Tibial artery (tissue), 4 donors: ENCODE measurements at regions not wholly inside any gene's neighbourhood (a gene's known extent, or its start where the extent isn't known, plus 50 kb on each side); places are given as distances from the start of the nearest gene placed in this dataset.
A peak's percentile ranks its signal among the peaks of the same experiment; 100 is the strongest.

Source experiments
- DNase-seq, 2 donors: peaks; one replicate each; pipeline ENCODE4 v3.0.0-alpha.2; 2019
- H3K27ac ChIP-seq, 2 donors: fragments of 200-600 bp; sonication (generic) in 1 of 2; 1 replicate in 1 of 2; 2 replicates in 1 of 2; pipeline ENCODE4 v1.5.1; 2018 to 2019; ENCODE audit warnings: mild to moderate bottlenecking in 1 of 2
- H3K27me3 ChIP-seq, 2 donors: fragments of 200-600 bp; sonication (generic) in 1 of 2; one replicate each; pipeline versions ENCODE4 v1.5.1 to v1.6.0; 2016 to 2019
- H3K36me3 ChIP-seq, 3 donors: fragments of 200-600 bp; sonication (generic) in 2 of 3; one replicate each; pipeline ENCODE4 v1.5.1; 2016 to 2019; ENCODE audit warnings: mild to moderate bottlenecking in 2 of 3
- H3K4me1 ChIP-seq, 4 donors: fragments of 200-600 bp; sonication (generic) in 2 of 4; 1 replicate in 3 of 4; 2 replicates in 1 of 4; pipeline ENCODE4 v1.5.1; 2016 to 2019
- H3K4me3 ChIP-seq, 2 donors: fragments of 200-600 bp; sonication (generic) in 1 of 2; 1 replicate in 1 of 2; 2 replicates in 1 of 2; pipeline ENCODE4 v1.5.1; 2018 to 2019; ENCODE audit warnings: mild to moderate bottlenecking in 2 of 2
- H3K9me3 ChIP-seq, 3 donors: fragments of 200-600 bp; sonication (generic) in 1 of 3; one replicate each; pipeline ENCODE4 v1.5.1; 2016 to 2019
- intact Hi-C: fragments of 100-400 bp; cut with DNase I; formaldehyde crosslinking; loops from one replicate; pipeline ENCODE4 v1.15.0; 2023; ENCODE audit warnings: low total_unique reads
- TF ChIP-seq, protein P1 (sequence below), 2 experiments: fragments of 200-600 bp in 1 of 2; fragments of 450-650 bp in 1 of 2; IDR thresholded peaks; one replicate each; pipeline ENCODE4 v1.5.1; 2017 to 2019; ENCODE audit warnings: antibody characterized with exemption in 2 of 2, mild to moderate bottlenecking in 1 of 2, moderate library complexity in 1 of 2

DNA sequence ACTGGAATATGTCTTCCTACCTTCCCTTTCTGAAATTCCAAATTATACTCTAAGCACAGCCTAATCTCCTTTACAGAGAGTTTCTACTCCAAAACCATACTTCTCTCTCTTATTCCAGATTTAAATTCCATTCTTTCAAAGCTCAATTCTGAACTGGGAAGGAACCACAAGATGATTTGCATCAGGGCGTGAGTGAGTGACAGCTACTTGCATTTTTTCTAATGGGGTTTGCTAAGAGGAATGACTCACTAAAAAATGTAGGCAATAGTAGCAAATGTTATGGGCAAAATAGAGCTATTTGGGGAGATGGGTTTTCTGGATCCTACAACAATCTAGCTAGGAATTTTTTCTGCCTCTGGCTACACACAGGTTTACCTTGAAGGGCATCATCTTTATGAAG lies 244.6 kb upstream of the PSMD7 start:
- TF ChIP-seq, protein P1, sequence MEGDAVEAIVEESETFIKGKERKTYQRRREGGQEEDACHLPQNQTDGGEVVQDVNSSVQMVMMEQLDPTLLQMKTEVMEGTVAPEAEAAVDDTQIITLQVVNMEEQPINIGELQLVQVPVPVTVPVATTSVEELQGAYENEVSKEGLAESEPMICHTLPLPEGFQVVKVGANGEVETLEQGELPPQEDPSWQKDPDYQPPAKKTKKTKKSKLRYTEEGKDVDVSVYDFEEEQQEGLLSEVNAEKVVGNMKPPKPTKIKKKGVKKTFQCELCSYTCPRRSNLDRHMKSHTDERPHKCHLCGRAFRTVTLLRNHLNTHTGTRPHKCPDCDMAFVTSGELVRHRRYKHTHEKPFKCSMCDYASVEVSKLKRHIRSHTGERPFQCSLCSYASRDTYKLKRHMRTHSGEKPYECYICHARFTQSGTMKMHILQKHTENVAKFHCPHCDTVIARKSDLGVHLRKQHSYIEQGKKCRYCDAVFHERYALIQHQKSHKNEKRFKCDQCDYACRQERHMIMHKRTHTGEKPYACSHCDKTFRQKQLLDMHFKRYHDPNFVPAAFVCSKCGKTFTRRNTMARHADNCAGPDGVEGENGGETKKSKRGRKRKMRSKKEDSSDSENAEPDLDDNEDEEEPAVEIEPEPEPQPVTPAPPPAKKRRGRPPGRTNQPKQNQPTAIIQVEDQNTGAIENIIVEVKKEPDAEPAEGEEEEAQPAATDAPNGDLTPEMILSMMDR (IDR thresholded peaks at IDR 0.05): no peak
- Histone ChIP-seq H3K27me3 (no peaks in the 10 kb centered on the region), H3K4me1 (no peaks in the 10 kb centered on the region), H3K36me3 (no peaks in the 10 kb centered on the region), H3K4me3 (no peak overlapping the region), H3K9me3 (peaks cover 0 to 8% (median 0%) of the 10 kb centered on the region in 3 donors), H3K27ac (no peak overlapping the region)
- intact Hi-C loops: no loop called here
- no peak for DNase-seq

- Histone ChIP-seq H3K27ac (no peak overlapping the region), H3K4me1 (no peaks in the 10 kb centered on the region), H3K36me3 (no peaks in the 10 kb centered on the region), H3K27me3 (no peaks in the 10 kb centered on the region), H3K4me3 (no peak overlapping the region), H3K9me3 (no peaks in the 10 kb centered on the region)
- no peak for DNase-seq
- intact Hi-C loops: no loop called here
- TF ChIP-seq, protein P1 (IDR thresholded peaks at IDR 0.05): no peak
Measured at GRCh38 chr16:74049027-74049426, 247.6 kb upstream of the PSMD7 start.

- no peak for DNase-seq
- TF ChIP-seq, protein P1 (IDR thresholded peaks at IDR 0.05): no peak
- no peaks in the 10 kb centered on the region for H3K36me3 ChIP-seq
- no peaks in the 10 kb centered on the region for H3K4me1 ChIP-seq
- intact Hi-C loops: no loop called here
- no peaks in the 10 kb centered on the region for H3K27me3 ChIP-seq
- H3K27ac ChIP-seq: no peak overlapping the region
- H3K9me3 ChIP-seq: no peaks in the 10 kb centered on the region
- H3K4me3 ChIP-seq: no peak overlapping the region
Measured at GRCh38 chr16:74046524-74046923, 250.1 kb upstream of the PSMD7 start.

- DNase-seq: no peak
- no peaks in the 10 kb centered on the region for H3K4me1 ChIP-seq
- intact Hi-C loops: no loop called here
- no peaks in the 10 kb centered on the region for H3K27me3 ChIP-seq
- H3K27ac ChIP-seq: no peak overlapping the region
- no peaks in the 10 kb centered on the region for H3K9me3 ChIP-seq
- TF ChIP-seq, protein P1 (IDR thresholded peaks at IDR 0.05): no peak
- no peak overlapping the region for H3K4me3 ChIP-seq
- H3K36me3 ChIP-seq: no peaks in the 10 kb centered on the region
Measured at GRCh38 chr16:74045513-74045912, 251.1 kb upstream of the PSMD7 start.

- H3K27ac ChIP-seq: no peak overlapping the region
- H3K27me3 ChIP-seq: no peaks in the 10 kb centered on the region
- intact Hi-C loops: no loop called here
- no peaks in the 10 kb centered on the region for H3K36me3 ChIP-seq
- H3K9me3 ChIP-seq: no peaks in the 10 kb centered on the region
- H3K4me1 ChIP-seq: no peaks in the 10 kb centered on the region
- no peak overlapping the region for H3K4me3 ChIP-seq
- no peak for DNase-seq
- TF ChIP-seq, protein P1 (IDR thresholded peaks at IDR 0.05): no peak
Measured at GRCh38 chr16:74035816-74036215, 260.8 kb upstream of the PSMD7 start.

DNA sequence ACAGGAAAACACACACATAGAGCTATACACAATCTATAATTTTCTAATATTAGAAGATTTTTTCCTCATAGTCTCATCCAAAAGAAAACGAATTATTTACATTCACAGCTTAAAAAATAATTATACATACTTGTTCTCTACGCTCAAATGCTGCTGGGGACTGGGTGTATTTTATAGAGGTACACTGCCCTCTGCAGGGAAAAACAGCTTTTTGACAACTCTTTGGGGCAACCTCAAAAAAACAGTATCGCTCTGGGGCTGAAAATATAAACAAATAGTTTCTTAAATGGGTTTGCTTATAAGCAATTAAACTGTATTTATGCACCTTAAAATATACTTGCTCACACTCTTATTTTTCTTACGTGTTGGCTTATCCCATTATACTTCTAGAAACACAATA lies 261.8 kb upstream of the PSMD7 start:
- TF ChIP-seq, protein P1 (IDR thresholded peaks at IDR 0.05): peak; percentile 14 to 18
- no peaks in the 10 kb centered on the region for H3K9me3 ChIP-seq
- intact Hi-C loops: no loop called here
- no peaks in the 10 kb centered on the region for H3K4me1 ChIP-seq
- H3K27me3 ChIP-seq: no peaks in the 10 kb centered on the region
- no peaks in the 10 kb centered on the region for H3K36me3 ChIP-seq
- H3K27ac ChIP-seq: no peak overlapping the region
- H3K4me3 ChIP-seq: no peak overlapping the region
- DNase-seq: no peak
